Tibial nerve (tissue), 3 donors: ENCODE measurements at regions not wholly inside any gene's neighbourhood (a gene's known extent, or its start where the extent isn't known, plus 50 kb on each side); places are given as distances from the start of the nearest gene placed in this dataset.

Source experiments
- POLR2A ChIP-seq, 2 donors: fragments of 450-650 bp; IDR thresholded peaks; one replicate each; pipeline ENCODE4 v1.6.1; 2017; ENCODE audit warnings: antibody characterized with exemption in 2 of 2, mild to moderate bottlenecking in 2 of 2, moderate library complexity in 2 of 2
- TF ChIP-seq, protein P1 (sequence below), 5 experiments: fragments of 200-600 bp in 3 of 5; fragments of 450-650 bp in 2 of 5; sonication (generic) in 3 of 5; IDR thresholded peaks; one replicate each; pipeline ENCODE4 v1.5.1; 2016 to 2019; ENCODE audit warnings: antibody characterized with exemption in 5 of 5, mild to moderate bottlenecking in 3 of 5, moderate library complexity in 2 of 5

DNA sequence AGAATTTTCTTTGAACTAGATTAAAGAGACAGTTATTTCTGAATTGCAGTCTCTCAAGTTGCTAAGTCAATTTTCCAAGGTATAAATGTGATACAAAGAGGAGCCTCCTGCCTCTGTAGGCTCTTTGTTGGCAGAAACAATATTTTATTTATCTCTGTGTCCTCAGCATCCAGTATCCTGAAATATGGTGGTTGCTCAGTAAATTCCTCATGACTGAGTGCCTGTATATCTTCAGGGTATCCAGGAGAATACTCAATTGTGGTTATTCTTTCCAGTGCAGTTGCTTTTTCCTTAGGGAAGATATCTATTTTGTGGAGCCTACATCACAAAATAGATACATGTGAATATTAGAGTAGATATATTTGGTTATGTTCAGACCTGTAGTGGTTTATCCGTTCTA is 144.8 kb upstream of the FERD3L start:
- TF ChIP-seq, protein P1, sequence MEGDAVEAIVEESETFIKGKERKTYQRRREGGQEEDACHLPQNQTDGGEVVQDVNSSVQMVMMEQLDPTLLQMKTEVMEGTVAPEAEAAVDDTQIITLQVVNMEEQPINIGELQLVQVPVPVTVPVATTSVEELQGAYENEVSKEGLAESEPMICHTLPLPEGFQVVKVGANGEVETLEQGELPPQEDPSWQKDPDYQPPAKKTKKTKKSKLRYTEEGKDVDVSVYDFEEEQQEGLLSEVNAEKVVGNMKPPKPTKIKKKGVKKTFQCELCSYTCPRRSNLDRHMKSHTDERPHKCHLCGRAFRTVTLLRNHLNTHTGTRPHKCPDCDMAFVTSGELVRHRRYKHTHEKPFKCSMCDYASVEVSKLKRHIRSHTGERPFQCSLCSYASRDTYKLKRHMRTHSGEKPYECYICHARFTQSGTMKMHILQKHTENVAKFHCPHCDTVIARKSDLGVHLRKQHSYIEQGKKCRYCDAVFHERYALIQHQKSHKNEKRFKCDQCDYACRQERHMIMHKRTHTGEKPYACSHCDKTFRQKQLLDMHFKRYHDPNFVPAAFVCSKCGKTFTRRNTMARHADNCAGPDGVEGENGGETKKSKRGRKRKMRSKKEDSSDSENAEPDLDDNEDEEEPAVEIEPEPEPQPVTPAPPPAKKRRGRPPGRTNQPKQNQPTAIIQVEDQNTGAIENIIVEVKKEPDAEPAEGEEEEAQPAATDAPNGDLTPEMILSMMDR (IDR thresholded peaks at IDR 0.05) = no peak
- no peak for TF ChIP-seq POLR2A (IDR thresholded peaks at IDR 0.05)
